ENCODE measurements at regions not wholly inside any gene's neighbourhood (a gene's known extent, or its start where the extent isn't known, plus 50 kb on each side); places are given as distances from the start of the nearest gene placed in this dataset.

GRCh38 chr6:92806254-92806653, 613.1 kb downstream of the EPHA7 start:
- H3K36me3 ChIP-seq (ENCODE audit: control insufficient read depth in 1 of 2, insufficient read depth in 2 of 2, low read length in 2 of 2), result no peaks in the 10 kb centered on the region
- H3K9ac ChIP-seq (ENCODE audit: low read depth in 1 of 2, low read length in 2 of 2), result no peak overlapping the region
- no peak overlapping the region for H3K4me3 ChIP-seq (ENCODE audit: low read depth in 1 of 2, low read length in 2 of 2)
- no peaks in the 10 kb centered on the region for H3K4me1 ChIP-seq (ENCODE audit: control insufficient read depth in 1 of 2, insufficient read depth in 2 of 2, low read length in 2 of 2)
- no peaks in the 10 kb centered on the region for H3K27me3 ChIP-seq (ENCODE audit: control insufficient read depth in 1 of 2, insufficient read depth in 2 of 2, low read length in 2 of 2)
- no peak overlapping the region for H3K27ac ChIP-seq (ENCODE audit: low read depth, low read length)
- H3K9me3 ChIP-seq (ENCODE audit: control insufficient read depth in 1 of 2, low read length in 2 of 2), result no peaks in the 10 kb centered on the region

- no peaks in the 10 kb centered on the region for H3K27me3 ChIP-seq (ENCODE audit: control insufficient read depth in 1 of 2, insufficient read depth in 2 of 2, low read length in 2 of 2)
- H3K9me3 ChIP-seq (ENCODE audit: control insufficient read depth in 1 of 2, low read length in 2 of 2), result no peaks in the 10 kb centered on the region
- H3K4me1 ChIP-seq (ENCODE audit: control insufficient read depth in 1 of 2, insufficient read depth in 2 of 2, low read length in 2 of 2), result no peaks in the 10 kb centered on the region
- no peak overlapping the region for H3K27ac ChIP-seq (ENCODE audit: low read depth, low read length)
- no peak overlapping the region for H3K4me3 ChIP-seq (ENCODE audit: low read depth in 1 of 2, low read length in 2 of 2)
- H3K9ac ChIP-seq (ENCODE audit: low read depth in 1 of 2, low read length in 2 of 2), result no peak overlapping the region
- H3K36me3 ChIP-seq (ENCODE audit: control insufficient read depth in 1 of 2, insufficient read depth in 2 of 2, low read length in 2 of 2), result no peaks in the 10 kb centered on the region
Observed at GRCh38 chr6:92791403-92791802, 628.0 kb downstream of the EPHA7 start.

GRCh38 chr6:92790381-92790780, 629.0 kb downstream of the EPHA7 start:
- no peak overlapping the region for H3K9ac ChIP-seq (ENCODE audit: low read depth in 1 of 2, low read length in 2 of 2)
- no peak overlapping the region for H3K27ac ChIP-seq (ENCODE audit: low read depth, low read length)
- H3K27me3 ChIP-seq (ENCODE audit: control insufficient read depth in 1 of 2, insufficient read depth in 2 of 2, low read length in 2 of 2), result no peaks in the 10 kb centered on the region
- no peaks in the 10 kb centered on the region for H3K36me3 ChIP-seq (ENCODE audit: control insufficient read depth in 1 of 2, insufficient read depth in 2 of 2, low read length in 2 of 2)
- H3K4me1 ChIP-seq (ENCODE audit: control insufficient read depth in 1 of 2, insufficient read depth in 2 of 2, low read length in 2 of 2), result no peaks in the 10 kb centered on the region
- no peak overlapping the region for H3K4me3 ChIP-seq (ENCODE audit: low read depth in 1 of 2, low read length in 2 of 2)
- H3K9me3 ChIP-seq (ENCODE audit: control insufficient read depth in 1 of 2, low read length in 2 of 2), result no peaks in the 10 kb centered on the region

- H3K4me3 ChIP-seq (ENCODE audit: low read depth in 1 of 2, low read length in 2 of 2), result no peak overlapping the region
- no peaks in the 10 kb centered on the region for H3K36me3 ChIP-seq (ENCODE audit: control insufficient read depth in 1 of 2, insufficient read depth in 2 of 2, low read length in 2 of 2)
- no peaks in the 10 kb centered on the region for H3K4me1 ChIP-seq (ENCODE audit: control insufficient read depth in 1 of 2, insufficient read depth in 2 of 2, low read length in 2 of 2)
- H3K27me3 ChIP-seq (ENCODE audit: control insufficient read depth in 1 of 2, insufficient read depth in 2 of 2, low read length in 2 of 2), result no peaks in the 10 kb centered on the region
- H3K27ac ChIP-seq (ENCODE audit: low read depth, low read length), result no peak overlapping the region
- no peak overlapping the region for H3K9ac ChIP-seq (ENCODE audit: low read depth in 1 of 2, low read length in 2 of 2)
- H3K9me3 ChIP-seq (ENCODE audit: control insufficient read depth in 1 of 2, low read length in 2 of 2), result no peaks in the 10 kb centered on the region
Observed at GRCh38 chr6:92784235-92784634, 635.1 kb downstream of the EPHA7 start.

GRCh38 chr6:92779746-92780145, 639.6 kb downstream of the EPHA7 start:
- H3K4me3 ChIP-seq (ENCODE audit: low read depth in 1 of 2, low read length in 2 of 2), result no peak overlapping the region
- H3K36me3 ChIP-seq (ENCODE audit: control insufficient read depth in 1 of 2, insufficient read depth in 2 of 2, low read length in 2 of 2), result no peaks in the 10 kb centered on the region
- H3K4me1 ChIP-seq (ENCODE audit: control insufficient read depth in 1 of 2, insufficient read depth in 2 of 2, low read length in 2 of 2), result no peaks in the 10 kb centered on the region
- no peaks in the 10 kb centered on the region for H3K9me3 ChIP-seq (ENCODE audit: control insufficient read depth in 1 of 2, low read length in 2 of 2)
- H3K27me3 ChIP-seq (ENCODE audit: control insufficient read depth in 1 of 2, insufficient read depth in 2 of 2, low read length in 2 of 2), result no peaks in the 10 kb centered on the region
- no peak overlapping the region for H3K9ac ChIP-seq (ENCODE audit: low read depth in 1 of 2, low read length in 2 of 2)
- H3K27ac ChIP-seq (ENCODE audit: low read depth, low read length), result no peak overlapping the region

- no peak overlapping the region for H3K4me3 ChIP-seq (ENCODE audit: low read depth in 1 of 2, low read length in 2 of 2)
- no peaks in the 10 kb centered on the region for H3K9me3 ChIP-seq (ENCODE audit: control insufficient read depth in 1 of 2, low read length in 2 of 2)
- H3K27ac ChIP-seq (ENCODE audit: low read depth, low read length), result no peak overlapping the region
- H3K27me3 ChIP-seq (ENCODE audit: control insufficient read depth in 1 of 2, insufficient read depth in 2 of 2, low read length in 2 of 2), result no peaks in the 10 kb centered on the region
- no peak overlapping the region for H3K9ac ChIP-seq (ENCODE audit: low read depth in 1 of 2, low read length in 2 of 2)
- H3K4me1 ChIP-seq (ENCODE audit: control insufficient read depth in 1 of 2, insufficient read depth in 2 of 2, low read length in 2 of 2), result no peaks in the 10 kb centered on the region
- no peaks in the 10 kb centered on the region for H3K36me3 ChIP-seq (ENCODE audit: control insufficient read depth in 1 of 2, insufficient read depth in 2 of 2, low read length in 2 of 2)
Observed at GRCh38 chr6:92777146-92777740, 642.1 kb downstream of the EPHA7 start.

- Histone ChIP-seq H3K9me3 (ENCODE audit: control insufficient read depth in 1 of 2, low read length in 2 of 2) (no peaks in the 10 kb centered on the region), H3K27ac (ENCODE audit: low read depth, low read length) (no peak overlapping the region), H3K4me3 (ENCODE audit: low read depth in 1 of 2, low read length in 2 of 2) (no peak overlapping the region), H3K36me3 (ENCODE audit: control insufficient read depth in 1 of 2, insufficient read depth in 2 of 2, low read length in 2 of 2) (no peaks in the 10 kb centered on the region), H3K27me3 (ENCODE audit: control insufficient read depth in 1 of 2, insufficient read depth in 2 of 2, low read length in 2 of 2) (no peaks in the 10 kb centered on the region), H3K4me1 (ENCODE audit: control insufficient read depth in 1 of 2, insufficient read depth in 2 of 2, low read length in 2 of 2) (no peaks in the 10 kb centered on the region), H3K9ac (ENCODE audit: low read depth in 1 of 2, low read length in 2 of 2) (no peak overlapping the region)
Observed at GRCh38 chr6:92770540-92770939, 648.8 kb downstream of the EPHA7 start.

GRCh38 chr6:92767101-92767500, 652.3 kb downstream of the EPHA7 start:
- Histone ChIP-seq H3K4me1 (ENCODE audit: control insufficient read depth in 1 of 2, insufficient read depth in 2 of 2, low read length in 2 of 2) (no peaks in the 10 kb centered on the region), H3K27me3 (ENCODE audit: control insufficient read depth in 1 of 2, insufficient read depth in 2 of 2, low read length in 2 of 2) (no peaks in the 10 kb centered on the region), H3K36me3 (ENCODE audit: control insufficient read depth in 1 of 2, insufficient read depth in 2 of 2, low read length in 2 of 2) (no peaks in the 10 kb centered on the region), H3K9me3 (ENCODE audit: control insufficient read depth in 1 of 2, low read length in 2 of 2) (no peaks in the 10 kb centered on the region), H3K9ac (ENCODE audit: low read depth in 1 of 2, low read length in 2 of 2) (no peak overlapping the region), H3K4me3 (ENCODE audit: low read depth in 1 of 2, low read length in 2 of 2) (no peak overlapping the region), H3K27ac (ENCODE audit: low read depth, low read length) (no peak overlapping the region)

- H3K4me3 ChIP-seq (ENCODE audit: low read depth in 1 of 2, low read length in 2 of 2), result no peak overlapping the region
- H3K27me3 ChIP-seq (ENCODE audit: control insufficient read depth in 1 of 2, insufficient read depth in 2 of 2, low read length in 2 of 2), result no peaks in the 10 kb centered on the region
- no peaks in the 10 kb centered on the region for H3K36me3 ChIP-seq (ENCODE audit: control insufficient read depth in 1 of 2, insufficient read depth in 2 of 2, low read length in 2 of 2)
- H3K9me3 ChIP-seq (ENCODE audit: control insufficient read depth in 1 of 2, low read length in 2 of 2), result no peaks in the 10 kb centered on the region
- no peak overlapping the region for H3K27ac ChIP-seq (ENCODE audit: low read depth, low read length)
- no peaks in the 10 kb centered on the region for H3K4me1 ChIP-seq (ENCODE audit: control insufficient read depth in 1 of 2, insufficient read depth in 2 of 2, low read length in 2 of 2)
- H3K9ac ChIP-seq (ENCODE audit: low read depth in 1 of 2, low read length in 2 of 2), result no peak overlapping the region
Observed at GRCh38 chr6:92763680-92764079, 655.7 kb downstream of the EPHA7 start.

- no peak overlapping the region for H3K27ac ChIP-seq (ENCODE audit: low read depth, low read length)
- H3K4me3 ChIP-seq (ENCODE audit: low read depth in 1 of 2, low read length in 2 of 2), result no peak overlapping the region
- no peaks in the 10 kb centered on the region for H3K36me3 ChIP-seq (ENCODE audit: control insufficient read depth in 1 of 2, insufficient read depth in 2 of 2, low read length in 2 of 2)
- no peaks in the 10 kb centered on the region for H3K4me1 ChIP-seq (ENCODE audit: control insufficient read depth in 1 of 2, insufficient read depth in 2 of 2, low read length in 2 of 2)
- no peak overlapping the region for H3K9ac ChIP-seq (ENCODE audit: low read depth in 1 of 2, low read length in 2 of 2)
- no peaks in the 10 kb centered on the region for H3K27me3 ChIP-seq (ENCODE audit: control insufficient read depth in 1 of 2, insufficient read depth in 2 of 2, low read length in 2 of 2)
- H3K9me3 ChIP-seq (ENCODE audit: control insufficient read depth in 1 of 2, low read length in 2 of 2), result no peaks in the 10 kb centered on the region
Observed at GRCh38 chr6:92763274-92763584, 656.1 kb downstream of the EPHA7 start.
